GM12872 (cell line): ENCODE measurements at regions not wholly inside any gene's neighbourhood (a gene's known extent, or its start where the extent isn't known, plus 50 kb on each side); places are given as distances from the start of the nearest gene placed in this dataset.

Experiments used
- TF ChIP-seq, protein P1 (sequence below): IDR thresholded peaks from 3 replicates; pipeline ENCODE4 v1.5.1; 2011; ENCODE audit warnings: low read depth, mild to moderate bottlenecking, low read length, moderate library complexity; ENCODE audit not compliant: insufficient read depth

DNA sequence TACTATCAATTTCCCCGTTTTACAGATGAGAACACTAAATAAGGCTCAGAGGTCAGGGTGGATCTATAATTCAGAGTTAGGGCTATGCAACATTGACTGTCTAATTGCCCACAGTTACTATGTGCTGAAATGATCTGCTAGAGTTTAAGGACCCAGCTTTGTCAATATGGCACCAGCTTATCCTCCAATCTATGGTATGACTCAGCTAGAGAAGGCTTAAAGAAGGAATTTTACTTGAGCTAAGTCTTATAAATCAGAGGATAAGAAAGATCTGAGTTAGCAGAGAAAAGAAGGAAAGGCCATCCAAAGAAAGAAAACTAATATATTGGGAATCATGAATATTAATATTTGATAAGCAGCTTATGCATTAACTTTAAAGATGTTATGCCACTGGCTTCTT lies 78.1 kb downstream of the ASB9 start:
- TF ChIP-seq, protein P1, sequence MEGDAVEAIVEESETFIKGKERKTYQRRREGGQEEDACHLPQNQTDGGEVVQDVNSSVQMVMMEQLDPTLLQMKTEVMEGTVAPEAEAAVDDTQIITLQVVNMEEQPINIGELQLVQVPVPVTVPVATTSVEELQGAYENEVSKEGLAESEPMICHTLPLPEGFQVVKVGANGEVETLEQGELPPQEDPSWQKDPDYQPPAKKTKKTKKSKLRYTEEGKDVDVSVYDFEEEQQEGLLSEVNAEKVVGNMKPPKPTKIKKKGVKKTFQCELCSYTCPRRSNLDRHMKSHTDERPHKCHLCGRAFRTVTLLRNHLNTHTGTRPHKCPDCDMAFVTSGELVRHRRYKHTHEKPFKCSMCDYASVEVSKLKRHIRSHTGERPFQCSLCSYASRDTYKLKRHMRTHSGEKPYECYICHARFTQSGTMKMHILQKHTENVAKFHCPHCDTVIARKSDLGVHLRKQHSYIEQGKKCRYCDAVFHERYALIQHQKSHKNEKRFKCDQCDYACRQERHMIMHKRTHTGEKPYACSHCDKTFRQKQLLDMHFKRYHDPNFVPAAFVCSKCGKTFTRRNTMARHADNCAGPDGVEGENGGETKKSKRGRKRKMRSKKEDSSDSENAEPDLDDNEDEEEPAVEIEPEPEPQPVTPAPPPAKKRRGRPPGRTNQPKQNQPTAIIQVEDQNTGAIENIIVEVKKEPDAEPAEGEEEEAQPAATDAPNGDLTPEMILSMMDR: no peak

DNA sequence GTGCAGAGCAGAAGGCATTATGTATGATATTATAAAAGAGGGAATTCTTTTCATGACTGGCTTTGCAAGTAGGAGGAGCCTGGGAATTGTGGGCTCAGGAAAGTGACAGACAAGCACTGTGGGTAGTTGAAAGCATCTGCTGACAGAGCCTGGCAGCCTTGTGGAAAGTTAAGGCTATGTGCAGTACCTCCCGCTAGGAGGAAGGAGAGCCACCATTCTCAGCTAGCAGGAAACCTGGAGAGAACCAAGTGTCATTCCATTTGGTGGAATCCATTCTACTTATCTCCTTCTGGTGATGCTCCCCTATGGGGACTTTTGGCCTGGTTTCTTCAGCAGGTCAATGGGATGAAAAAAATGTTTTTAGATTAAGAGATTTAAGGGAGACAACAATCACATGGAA lies 81.8 kb downstream of the ASB9 start:
- TF ChIP-seq, protein P1: no peak

DNA sequence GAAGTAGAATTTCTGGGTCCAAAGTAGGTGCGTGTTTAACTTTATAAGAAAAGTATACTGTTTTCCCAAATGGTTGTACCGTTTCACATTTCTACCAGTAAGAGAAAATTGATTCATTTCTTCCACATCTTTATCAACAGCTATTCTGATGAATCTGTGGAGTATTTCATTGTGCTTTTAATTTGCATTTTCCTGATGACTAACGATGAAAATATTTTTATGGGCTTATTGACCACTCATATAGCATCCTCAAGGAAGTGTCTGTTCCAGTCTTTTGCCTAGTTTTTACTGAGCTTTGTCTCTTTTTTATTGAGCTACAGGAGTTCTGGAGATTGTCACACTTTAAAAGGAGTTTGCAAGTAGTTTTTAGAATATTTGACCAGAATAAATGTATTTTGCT lies 92.6 kb downstream of the ASB9 start:
- TF ChIP-seq, protein P1: no peak

DNA sequence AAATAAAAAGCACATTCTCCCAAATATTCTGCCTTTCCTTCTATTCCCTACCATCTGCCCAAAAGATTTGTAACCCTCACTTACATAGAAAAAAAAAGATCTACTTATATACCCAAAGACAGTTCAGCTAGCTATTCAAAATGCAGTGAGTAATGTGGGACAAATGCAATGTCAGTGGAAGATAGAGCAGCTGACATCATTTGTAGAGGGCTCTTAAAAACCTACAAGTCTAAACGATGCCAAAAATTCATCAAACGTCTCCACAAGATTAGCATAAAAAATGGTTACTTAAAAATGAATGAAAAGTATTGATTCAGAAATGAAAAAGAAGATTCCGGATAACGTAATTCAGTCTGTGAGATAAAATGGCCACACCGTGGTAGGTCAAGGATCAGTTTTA lies 96.5 kb downstream of the ASB9 start:
- TF ChIP-seq, protein P1: no peak

DNA sequence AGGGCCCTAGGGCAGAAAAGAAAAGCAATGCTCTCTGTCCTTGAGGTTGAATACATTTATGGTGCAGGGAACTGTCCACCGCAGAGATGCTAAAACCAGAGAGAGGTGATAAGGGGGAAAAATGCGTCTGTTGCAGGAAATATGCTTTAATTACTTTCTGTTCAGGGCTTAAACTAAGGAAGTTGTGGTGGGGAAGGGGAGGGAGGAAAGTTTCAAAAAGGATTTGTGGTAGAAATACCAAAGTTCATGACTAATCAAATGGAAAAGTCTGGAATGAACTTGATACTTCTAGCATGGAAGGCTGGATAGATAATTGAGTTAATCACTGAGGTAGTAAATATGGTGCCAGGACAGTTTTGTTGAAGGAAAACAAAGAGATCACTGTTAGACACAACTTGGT lies 99.0 kb downstream of the ASB9 start:
- TF ChIP-seq, protein P1: no peak

DNA sequence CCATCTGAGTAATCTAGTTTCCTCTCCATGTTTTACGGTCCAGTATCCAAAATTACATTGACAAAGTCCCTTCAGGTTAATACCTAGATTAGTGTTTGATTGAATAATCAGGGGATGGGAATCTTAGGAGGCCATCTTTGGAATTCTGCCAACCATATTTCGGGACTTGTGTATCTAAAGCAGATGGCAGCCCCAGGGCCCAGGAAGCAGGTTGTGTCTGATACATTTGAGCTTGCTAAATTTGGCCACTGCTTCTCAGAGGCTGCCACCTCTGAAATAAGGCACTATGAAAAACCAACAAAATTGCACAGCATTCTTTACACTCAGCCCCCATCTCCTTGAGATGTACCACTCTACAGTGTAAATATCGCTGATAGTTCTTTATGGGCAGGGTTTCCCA lies 102.1 kb downstream of the ASB9 start:
- TF ChIP-seq, protein P1: no peak

DNA sequence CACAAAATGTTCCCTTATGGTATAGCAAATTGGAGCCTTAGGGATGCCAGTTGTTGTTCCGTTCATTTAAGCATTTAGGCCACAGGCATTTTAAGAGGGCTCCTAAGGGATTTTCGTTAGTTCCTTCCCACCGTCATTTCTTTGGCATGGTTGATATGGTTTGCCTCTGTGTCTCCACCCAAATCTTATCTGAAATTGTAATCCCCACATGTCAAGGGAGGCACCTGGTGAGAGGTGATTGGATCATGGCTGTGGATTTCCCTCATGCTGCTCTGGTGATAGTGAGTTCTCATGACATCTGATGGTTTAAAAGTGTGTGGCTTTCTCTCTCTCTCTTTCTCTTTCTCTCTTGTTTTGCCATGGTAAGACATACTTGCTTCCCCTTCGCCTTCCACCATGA lies 104.1 kb downstream of the ASB9 start:
- TF ChIP-seq, protein P1: no peak

DNA sequence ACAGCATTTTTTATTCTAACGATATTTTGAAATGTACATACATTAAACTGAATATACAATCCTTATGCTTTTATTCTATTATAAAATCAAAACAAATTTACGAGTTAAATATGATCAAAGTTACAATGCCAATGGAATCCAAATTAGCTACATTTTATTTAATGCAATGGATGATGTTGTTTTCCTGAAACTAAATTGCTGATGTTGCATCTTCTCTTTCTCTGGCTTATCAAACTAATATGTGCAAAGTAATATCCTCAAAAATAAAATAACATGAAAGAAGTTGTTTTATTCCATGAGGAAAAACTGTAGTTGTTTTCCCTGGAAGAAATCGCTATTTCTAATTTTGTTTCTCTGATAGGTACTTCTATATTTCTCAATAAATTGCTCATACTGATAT lies 106.8 kb downstream of the ASB9 start:
- TF ChIP-seq, protein P1: no peak
